H9 (cell line): ENCODE measurements at regions not wholly inside any gene's neighbourhood (a gene's known extent, or its start where the extent isn't known, plus 50 kb on each side); places are given as distances from the start of the nearest gene placed in this dataset.

Experiments
- DNase-seq: peaks from one replicate; pipeline ENCODE4 v3.0.0-alpha.2; 2017
- H2AFZ ChIP-seq: one replicate; pipeline ENCODE4 v1.6.1; 2013; ENCODE audit warnings: mild to moderate bottlenecking, low read length, control low read depth, moderate library complexity
- H2AK5ac ChIP-seq: 2 replicates; pipeline ENCODE4 v1.6.1; 2013; ENCODE audit warnings: low read length, control low read depth, mixed read lengths; ENCODE audit not compliant: insufficient read length
- H2BK120ac ChIP-seq: one replicate; pipeline ENCODE4 v1.6.1; 2013; ENCODE audit warnings: low read depth, mild to moderate bottlenecking, low read length, control low read depth, inconsistent platforms; ENCODE audit not compliant: poor library complexity, severe bottlenecking
- H2BK12ac ChIP-seq: 2 replicates; pipeline ENCODE4 v1.6.1; 2013; ENCODE audit warnings: low read length, control low read depth, mixed read lengths, low read depth; ENCODE audit not compliant: insufficient read length
- H2BK15ac ChIP-seq: 2 replicates; pipeline ENCODE4 v1.6.1; 2013; ENCODE audit warnings: low read depth, low read length, control low read depth
- H2BK20ac ChIP-seq: one replicate; pipeline ENCODE4 v1.6.1; 2013; ENCODE audit warnings: low read depth, mild to moderate bottlenecking, low read length, control low read depth, inconsistent platforms; ENCODE audit not compliant: poor library complexity, severe bottlenecking
- H2BK5ac ChIP-seq: 2 replicates; pipeline ENCODE4 v1.6.1; 2013; ENCODE audit warnings: low read length, control low read depth, mixed read lengths; ENCODE audit not compliant: insufficient read length
- H3K14ac ChIP-seq: 2 replicates; pipeline ENCODE4 v1.6.1; 2013; ENCODE audit warnings: low read length, control low read depth; ENCODE audit not compliant: insufficient read depth
- H3K18ac ChIP-seq: 2 replicates; pipeline ENCODE4 v1.6.1; 2013; ENCODE audit warnings: low read depth, mild to moderate bottlenecking, mixed read lengths, low read length, control low read depth; ENCODE audit not compliant: insufficient read length
- H3K23ac ChIP-seq: 2 replicates; pipeline ENCODE4 v1.6.1; 2013; ENCODE audit warnings: low read length, control low read depth, mixed read lengths, low read depth; ENCODE audit not compliant: insufficient read length
- H3K23me2 ChIP-seq: 2 replicates; pipeline ENCODE4 v1.6.1; 2013; ENCODE audit warnings: low read depth, mild to moderate bottlenecking, mixed read lengths, low read length, control low read depth; ENCODE audit not compliant: insufficient read length, poor library complexity, severe bottlenecking
- H3K27ac ChIP-seq: 2 replicates; pipeline ENCODE4 v1.5.1; 2013; ENCODE audit warnings: low read length, control low read depth, mixed read lengths, low read depth; ENCODE audit not compliant: insufficient read length
- H3K27me3 ChIP-seq: 2 replicates; pipeline ENCODE4 v1.6.1; 2013; ENCODE audit warnings: low read length, control low read depth, inconsistent platforms; ENCODE audit not compliant: insufficient read depth
- H3K4ac ChIP-seq: 2 replicates; pipeline ENCODE4 v1.6.1; 2013; ENCODE audit warnings: low read depth, mild to moderate bottlenecking, control low read depth, inconsistent platforms, low read length, moderate library complexity
- H3K4me1 ChIP-seq: 2 replicates; pipeline ENCODE4 v1.6.1; 2013; ENCODE audit warnings: low read length, control low read depth, inconsistent platforms; ENCODE audit not compliant: insufficient read depth
- H3K4me2 ChIP-seq: 2 replicates; pipeline ENCODE4 v1.6.1; 2013; ENCODE audit warnings: low read length, control low read depth, mixed read lengths; ENCODE audit not compliant: insufficient read length, insufficient read depth
- H3K56ac ChIP-seq: 2 replicates; pipeline ENCODE4 v1.6.1; 2013; ENCODE audit warnings: low read depth, mild to moderate bottlenecking, mixed read lengths, low read length, control low read depth; ENCODE audit not compliant: insufficient read length
- H3K79me1 ChIP-seq: 2 replicates; pipeline ENCODE4 v1.6.1; 2013; ENCODE audit warnings: low read depth, mild to moderate bottlenecking, moderate library complexity, low read length, control low read depth, inconsistent platforms; ENCODE audit not compliant: insufficient read depth, poor library complexity, severe bottlenecking
- H3K79me2 ChIP-seq: 2 replicates; pipeline ENCODE4 v1.6.1; 2013; ENCODE audit warnings: low read length, control low read depth, inconsistent platforms; ENCODE audit not compliant: insufficient read depth
- H3K9ac ChIP-seq: 2 replicates; pipeline ENCODE4 v1.6.1; 2013; ENCODE audit warnings: low read length, control low read depth, mixed read lengths; ENCODE audit not compliant: insufficient read length; ENCODE audit errors: extremely low read depth
- H3K9me3 ChIP-seq: one replicate; pipeline ENCODE4 v1.6.1; 2013; ENCODE audit warnings: low read depth, low read length, inconsistent platforms; ENCODE audit not compliant: control insufficient read depth
- H3T11ph ChIP-seq: one replicate; pipeline ENCODE4 v1.6.1; 2013; ENCODE audit warnings: mild to moderate bottlenecking, low read length, control low read depth, inconsistent platforms
- H4K20me1 ChIP-seq: one replicate; pipeline ENCODE4 v1.6.1; 2013; ENCODE audit not compliant: control insufficient read depth, insufficient read length, insufficient read depth
- H4K5ac ChIP-seq: 2 replicates; pipeline ENCODE4 v1.6.1; 2013; ENCODE audit warnings: low read depth, mild to moderate bottlenecking, mixed read lengths, low read length, control low read depth; ENCODE audit not compliant: insufficient read length
- H4K8ac ChIP-seq: replicated peaks from 2 replicates; pipeline ENCODE4 v1.6.1; 2013; ENCODE audit warnings: low read length, control low read depth, mixed read lengths, low read depth; ENCODE audit not compliant: insufficient read length
- H4K91ac ChIP-seq: 2 replicates; pipeline ENCODE4 v1.6.1; 2013; ENCODE audit warnings: low read depth, mild to moderate bottlenecking, moderate library complexity, mixed read lengths, low read length, control low read depth; ENCODE audit not compliant: insufficient read length
- H3K27ac Mint-ChIP-seq, 3 experiments: 2 replicates in 2 of 3; 3 replicates in 1 of 3; pipeline ENCODE4 v1.8.0; 2020 to 2021; ENCODE audit warnings: mixed read lengths in 3 of 3, mild to moderate bottlenecking in 1 of 3, moderate library complexity in 1 of 3
- H3K27me3 Mint-ChIP-seq: 2 replicates; pipeline ENCODE4 v1.8.0; 2021; ENCODE audit warnings: low read depth, mild to moderate bottlenecking, moderate library complexity, mixed read lengths
- H3K36me3 Mint-ChIP-seq, 3 experiments: 2 replicates in 2 of 3; 3 replicates in 1 of 3; pipeline ENCODE4 v1.8.0; 2020 to 2021; ENCODE audit warnings: low read depth in 3 of 3, mixed read lengths in 3 of 3; ENCODE audit not compliant: insufficient read depth in 1 of 3
- H3K4me1 Mint-ChIP-seq, 2 experiments: 2 replicates each; pipeline ENCODE4 v1.8.0; 2020; ENCODE audit warnings: mixed read lengths in 2 of 2
- H3K4me3 Mint-ChIP-seq, 2 experiments: 2 replicates in 1 of 2; 3 replicates in 1 of 2; pipeline ENCODE4 v1.8.0; 2020 to 2021; ENCODE audit warnings: mild to moderate bottlenecking in 2 of 2, mixed read lengths in 2 of 2, moderate library complexity in 1 of 2
- H3K9me3 Mint-ChIP-seq, 2 experiments: 2 replicates in 1 of 2; 3 replicates in 1 of 2; pipeline ENCODE4 v1.8.0; 2020; ENCODE audit warnings: mild to moderate bottlenecking in 2 of 2, mixed read lengths in 2 of 2, moderate library complexity in 1 of 2
- CTCF ChIP-seq: fragments of 200-600 bp; sonication (generic); conservative IDR thresholded peaks from 3 replicates; pipeline ENCODE4 v1.8.0; 2021; ENCODE audit warnings: antibody characterized with exemption, mild to moderate bottlenecking
- WGBS: extraction: QIAGEN DNeasy Blood & Tissue Kit; methylation state at CpG from one replicate; pipeline ENCODE4 v1.1.7; 2013; ENCODE audit warnings: missing lambda C conversion rate, low lambda C conversion rate, mixed read lengths; ENCODE audit not compliant: insufficient read length; ENCODE audit errors: extremely low coverage; 5-methylcytosine and 5-hydroxymethylcytosine counted together

GRCh38 chr2:23132000-23132399 lies 253.0 kb upstream of the KLHL29 start:
- Histone ChIP-seq H3K27me3 (no peaks in the 10 kb centered on the region), H4K91ac (no peak overlapping the region), H3K23ac (no peak overlapping the region), H3K9me3 (no peaks in the 10 kb centered on the region), H3K9ac (no peak overlapping the region), H3K4me1 (no peaks in the 10 kb centered on the region), H4K8ac (no peak overlapping the region), H4K20me1 (no peaks in the 10 kb centered on the region), H3K18ac (no peak overlapping the region), H2BK15ac (no peak overlapping the region), H2AFZ (no peak overlapping the region), H4K5ac (no peak overlapping the region), H2BK12ac (no peak overlapping the region), H3K27ac (no peak overlapping the region), H2BK120ac (no peak overlapping the region), H3K4me2 (no peak overlapping the region), H3K23me2 (no peaks in the 10 kb centered on the region), H3K79me1 (no peaks in the 10 kb centered on the region), H2AK5ac (no peak overlapping the region), H3K4ac (no peak overlapping the region), H3T11ph (no peak overlapping the region), H3K79me2 (no peaks in the 10 kb centered on the region), H3K14ac (no peak overlapping the region), H2BK5ac (no peak overlapping the region), H2BK20ac (no peak overlapping the region), H3K56ac (no peak overlapping the region)
- Mint-ChIP-seq H3K9me3 (peaks cover 11% of the 10 kb centered on the region in 2 experiments), H3K36me3 (peaks cover 0 to 12% (median 2%) of the 10 kb centered on the region in 3 experiments; a peak in 5 of 7 replicates), H3K4me3 (no peak overlapping the region), H3K4me1 (peaks cover 21 to 27% of the 10 kb centered on the region in 2 experiments), H3K27me3 (no peaks in the 10 kb centered on the region), H3K27ac (no peak overlapping the region)
- DNase-seq, result no peak
- WGBS, result no CpG with 5 or more reads among the region's 2 CpGs
- no peak for TF ChIP-seq CTCF
